Adrenal gland (tissue), 5 donors: ENCODE measurements at regions not wholly inside any gene's neighbourhood (a gene's known extent, or its start where the extent isn't known, plus 50 kb on each side); places are given as distances from the start of the nearest gene placed in this dataset.

Experiments used
- CTCF ChIP-seq, 6 experiments: fragments of 450-650 bp in 4 of 6; fragments of 200-600 bp in 2 of 6; sonication (generic) in 1 of 6; IDR thresholded peaks; 1 replicate in 5 of 6; 2 replicates in 1 of 6; pipeline versions ENCODE4 v1.5.1 to v1.8.0; 2016 to 2021; ENCODE audit warnings: antibody characterized with exemption in 6 of 6, mild to moderate bottlenecking in 2 of 6, moderate library complexity in 1 of 6
- POLR2A ChIP-seq, 2 donors: fragments of 450-650 bp; IDR thresholded peaks; one replicate each; pipeline ENCODE4 v1.6.1; 2017; ENCODE audit warnings: antibody characterized with exemption in 2 of 2, mild to moderate bottlenecking in 2 of 2, moderate library complexity in 1 of 2
- donor health status: DM: no; HTN: no; CAD: no.

- TF ChIP-seq CTCF (IDR thresholded peaks at IDR 0.05): no peak
- no peak for TF ChIP-seq POLR2A (IDR thresholded peaks at IDR 0.05)
Observed at GRCh38 chr6:153781306-153781705, 257.7 kb upstream of the OPRM1 start.
